HG03025 (cell line): ENCODE measurements at regions not wholly inside any gene's neighbourhood (a gene's known extent, or its start where the extent isn't known, plus 50 kb on each side); places are given as distances from the start of the nearest gene placed in this dataset.
"Not testable (repeated sequence)": the region's sequence is repeated elsewhere in the genome, so short reads cannot be mapped to it uniquely, and the experiment has no call there.

ENCODE experiments used
- ATAC-seq: cut with Tn5 transposase; IDR thresholded peaks from one replicate; pipeline ENCODE4 v1.9.1; 2021; ENCODE audit warnings: mild to moderate bottlenecking, moderate library complexity; ENCODE audit not compliant: unreplicated experiment, low FRiP score

DNA sequence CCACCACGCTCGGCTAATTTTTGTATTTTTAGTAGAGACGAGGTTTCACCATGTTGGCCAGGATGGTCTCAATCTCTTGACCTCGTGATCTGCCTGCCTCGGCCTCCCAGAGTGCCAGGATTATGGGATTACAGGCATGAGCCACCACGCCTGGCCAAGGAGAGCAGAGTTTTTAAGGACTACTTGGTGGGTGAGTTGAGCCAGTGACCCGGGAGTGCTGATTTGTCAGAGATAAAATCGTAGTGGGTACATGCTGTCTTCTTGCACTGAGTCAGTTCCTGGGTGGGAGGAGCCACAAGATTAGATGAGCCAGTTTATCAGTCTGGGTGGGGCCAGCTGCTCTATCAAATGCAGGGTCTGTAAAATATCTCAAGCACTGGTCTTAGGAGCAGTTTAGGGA is 361.7 kb downstream of the TYW1 start:
- not testable (repeated sequence) for ATAC-seq

- not testable (repeated sequence) for ATAC-seq
Observed at GRCh38 chr7:67358738-67359137, 362.1 kb downstream of the TYW1 start.

- ATAC-seq, result no peak
Observed at GRCh38 chr7:67359900-67360299, 363.3 kb downstream of the TYW1 start.

DNA sequence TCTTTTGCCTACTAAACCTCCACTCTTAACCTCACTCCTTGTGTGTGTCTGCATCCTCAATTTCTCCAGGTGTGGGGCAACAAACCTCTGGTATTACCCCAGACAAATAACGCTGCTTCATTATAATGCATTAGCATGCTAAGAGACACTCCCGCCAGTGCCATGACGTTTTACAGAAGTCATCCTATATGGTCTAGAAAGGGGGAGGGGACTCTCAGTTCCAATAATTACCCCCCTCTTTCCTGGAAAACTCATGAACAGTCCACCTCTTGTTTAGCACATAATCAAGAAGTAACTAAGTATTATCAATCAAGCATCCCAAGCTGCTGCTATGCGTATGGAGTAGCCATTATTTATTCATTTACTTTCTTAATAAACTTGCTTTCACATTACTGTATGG is 364.5 kb downstream of the TYW1 start:
- ATAC-seq, result no peak

GRCh38 chr7:67364441-67365017 is 367.9 kb downstream of the TYW1 start:
- ATAC-seq, result no peak

- peak; percentile 90 for ATAC-seq
Observed at GRCh38 chr7:67371429-67372305, 375.0 kb downstream of the TYW1 start.

DNA sequence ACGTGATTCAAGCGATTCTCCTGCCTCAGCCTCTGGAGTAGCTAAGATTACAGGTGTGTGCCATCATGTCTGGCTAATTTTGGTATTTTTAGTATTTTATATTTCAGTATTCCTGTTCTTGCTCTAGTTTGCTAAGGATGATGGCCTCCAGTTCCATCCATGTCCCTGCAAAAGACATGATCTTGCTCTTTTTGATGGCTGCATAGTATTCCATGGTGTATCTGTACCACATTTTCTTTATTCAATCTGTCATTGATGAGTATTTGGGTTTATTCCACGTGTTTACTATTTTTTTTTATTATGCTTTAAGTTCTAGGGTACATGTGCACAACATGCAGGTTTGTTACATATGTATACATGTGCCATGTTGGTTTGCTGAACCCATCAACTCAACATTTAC is 376.8 kb downstream of the TYW1 start:
- not testable (repeated sequence) for ATAC-seq

- ATAC-seq, result no peak
Observed at GRCh38 chr7:67375427-67375826, 378.8 kb downstream of the TYW1 start.

- ATAC-seq, result peak; percentile 82
Observed at GRCh38 chr7:67377939-67378862, 381.6 kb downstream of the TYW1 start.

DNA sequence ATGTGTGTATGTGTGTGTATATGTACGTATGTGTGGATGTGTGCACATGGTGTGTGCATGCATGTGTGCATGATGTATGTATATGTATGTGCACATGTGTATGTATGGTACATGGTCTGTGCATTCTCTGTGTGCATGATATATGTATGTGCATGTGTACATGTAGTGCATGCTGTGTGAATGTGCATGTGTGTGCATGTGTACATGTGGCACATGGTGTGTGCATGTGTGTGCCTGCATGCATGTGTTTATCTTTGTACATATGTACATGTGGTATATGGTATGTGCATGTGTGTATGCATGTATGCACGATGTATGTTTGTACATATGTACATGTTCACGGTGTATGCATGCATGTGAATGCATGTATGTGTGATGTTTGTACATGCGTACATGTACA is 383.7 kb downstream of the TYW1 start:
- ATAC-seq, result no peak

DNA sequence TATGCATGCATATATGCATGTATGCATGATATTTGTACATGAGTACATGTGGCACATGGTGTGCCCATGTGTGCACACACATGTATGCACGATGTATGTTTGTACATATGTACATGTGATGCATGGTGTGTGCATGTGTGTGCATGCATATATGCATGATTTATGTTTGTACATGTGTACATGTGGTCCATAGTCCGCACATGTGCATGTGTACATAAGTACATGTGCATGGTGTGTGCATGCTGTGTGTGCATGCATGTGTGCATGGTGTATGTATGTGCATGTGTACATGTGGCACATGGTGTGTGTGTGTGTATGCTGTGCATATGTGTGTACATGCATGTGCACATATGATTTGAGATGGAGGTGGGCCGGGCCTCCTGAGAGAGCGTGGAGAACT is 384.2 kb downstream of the TYW1 start:
- ATAC-seq, result no peak

DNA sequence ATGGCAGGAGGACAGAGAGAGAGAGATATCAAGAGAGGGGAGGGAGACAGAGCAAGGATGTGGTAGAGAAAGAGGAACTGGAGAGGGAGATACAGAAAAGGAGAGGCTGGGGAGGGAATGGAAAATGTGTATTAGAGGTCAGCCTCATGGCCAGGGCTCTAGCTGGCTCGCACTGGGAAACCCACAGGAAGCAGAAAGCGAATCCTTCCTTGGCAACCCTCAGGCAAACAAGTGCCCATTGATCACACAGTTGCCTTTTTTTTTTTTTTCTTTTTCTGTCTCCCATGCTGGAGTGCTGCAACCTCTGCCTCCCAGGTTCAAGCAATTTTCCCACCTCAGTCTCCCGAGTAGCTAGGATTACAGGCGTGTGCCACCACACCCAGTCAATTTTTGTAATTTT is 391.2 kb downstream of the TYW1 start:
- no peak for ATAC-seq

DNA sequence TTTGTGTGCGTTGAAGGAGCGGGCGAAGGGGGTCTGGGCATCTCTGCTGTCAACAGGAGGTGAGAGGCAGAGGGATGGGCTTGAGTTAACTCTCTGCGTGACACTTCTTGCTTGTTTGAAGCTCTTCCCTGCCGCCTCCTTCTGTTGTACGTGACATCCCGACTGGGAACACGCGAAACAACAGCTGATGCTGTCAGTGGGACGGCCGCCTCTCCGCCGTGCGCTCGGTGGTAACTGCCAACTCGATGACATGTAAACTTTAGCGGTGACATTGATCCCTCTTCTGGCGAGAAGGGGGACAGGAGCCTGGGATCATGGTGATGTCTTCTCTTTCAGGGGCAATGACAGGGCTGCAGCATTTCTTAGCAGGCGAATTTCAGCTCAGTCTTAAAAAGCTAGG is 394.5 kb downstream of the TYW1 start:
- ATAC-seq, result no peak

DNA sequence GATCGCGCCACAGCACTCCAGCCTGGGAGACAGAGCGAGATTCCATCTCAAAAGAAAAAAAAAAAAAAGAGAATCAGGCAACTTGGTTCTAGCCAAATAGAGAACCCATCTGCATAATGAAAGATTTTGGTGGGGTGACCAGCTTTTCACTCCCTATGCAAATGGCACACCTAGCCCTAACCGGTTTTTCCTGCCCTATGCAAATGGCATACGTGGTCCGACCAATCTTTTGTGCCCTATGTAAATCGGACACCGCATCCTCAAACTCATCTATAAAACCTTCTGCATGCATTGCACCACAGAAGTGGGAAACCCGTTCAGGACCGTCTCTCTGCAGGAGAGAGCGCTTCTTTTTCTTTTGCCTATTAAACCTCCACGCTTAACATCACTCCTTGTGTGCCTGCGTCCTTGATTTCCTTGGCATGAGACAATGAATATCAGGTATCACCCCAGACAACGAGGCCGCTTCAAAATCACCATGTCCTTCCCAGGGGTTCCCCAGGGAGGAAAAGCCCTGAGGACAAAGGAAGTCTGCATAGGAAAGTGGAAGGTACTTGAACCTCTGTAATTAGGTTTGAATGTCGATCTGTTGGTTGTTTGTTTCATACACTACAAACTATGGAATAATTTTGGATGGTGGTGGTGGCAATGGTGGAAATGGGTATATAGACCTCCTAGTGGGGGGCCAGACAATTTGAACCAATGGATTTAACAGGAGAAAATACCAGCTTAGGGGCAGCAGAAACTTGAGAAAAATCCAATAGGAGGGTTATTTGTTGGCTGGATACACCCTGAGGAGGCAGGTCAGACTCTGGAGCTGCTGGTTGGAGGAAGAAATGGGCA is 396.2 kb downstream of the TYW1 start:
- ATAC-seq, result no peak

DNA sequence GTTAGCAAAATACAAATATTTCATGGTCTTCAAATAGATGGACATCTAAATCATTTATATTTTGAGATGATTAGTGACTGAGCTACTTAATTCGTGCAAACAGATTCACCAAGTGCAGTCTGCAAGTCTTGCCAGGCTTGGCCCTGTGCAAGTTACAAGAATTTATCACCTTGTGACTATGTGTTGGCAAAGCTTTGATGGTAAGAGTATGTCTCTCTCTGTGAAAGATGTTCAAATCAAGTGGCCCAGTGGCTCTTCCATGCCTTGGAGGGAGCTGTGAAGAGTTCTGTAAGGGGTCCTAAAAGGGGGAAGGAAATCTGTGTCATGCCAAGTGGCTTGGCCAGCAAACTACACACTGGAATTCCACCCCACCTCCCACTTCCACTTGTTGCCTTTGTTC is 397.3 kb downstream of the TYW1 start:
- ATAC-seq, result no peak

DNA sequence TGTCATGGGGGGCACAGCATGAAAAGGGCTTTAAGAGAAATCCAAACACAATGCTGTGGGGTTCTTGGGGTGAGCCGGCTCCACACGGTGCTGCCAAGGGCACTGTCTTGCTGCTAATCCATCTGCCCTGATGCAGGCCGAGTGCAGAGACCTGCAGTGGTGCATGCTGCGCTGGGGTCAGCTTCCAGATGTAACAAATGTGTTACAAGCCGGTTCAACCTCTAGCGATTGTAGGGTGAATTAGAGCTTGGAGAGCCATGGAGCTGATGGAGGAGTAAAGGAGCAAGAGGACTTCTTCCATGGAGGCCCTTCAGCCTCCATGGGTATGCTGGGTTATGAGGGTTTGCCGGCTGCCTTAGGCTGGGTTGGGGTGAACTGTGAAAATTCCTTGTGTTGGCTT is 402.3 kb downstream of the TYW1 start:
- ATAC-seq, result no peak

DNA sequence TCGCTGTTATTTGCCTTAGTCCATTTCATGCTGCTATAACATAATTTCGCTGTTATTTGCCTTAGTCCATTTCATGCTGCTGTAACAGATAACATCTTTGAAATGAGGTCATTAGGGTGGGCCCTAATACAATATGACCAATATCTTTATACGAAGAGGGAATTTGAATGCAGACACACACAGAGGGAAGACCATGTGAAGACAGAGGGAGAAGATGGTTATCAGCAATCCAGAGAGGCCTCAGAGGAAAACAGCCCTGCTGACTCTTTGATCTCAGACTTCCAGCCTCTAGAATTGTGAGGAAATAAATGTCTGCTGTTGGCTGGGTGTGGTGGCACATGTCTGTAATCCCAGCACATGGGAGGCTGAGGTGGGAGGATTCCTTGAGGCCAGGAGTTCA is 404.9 kb downstream of the TYW1 start:
- no peak for ATAC-seq

DNA sequence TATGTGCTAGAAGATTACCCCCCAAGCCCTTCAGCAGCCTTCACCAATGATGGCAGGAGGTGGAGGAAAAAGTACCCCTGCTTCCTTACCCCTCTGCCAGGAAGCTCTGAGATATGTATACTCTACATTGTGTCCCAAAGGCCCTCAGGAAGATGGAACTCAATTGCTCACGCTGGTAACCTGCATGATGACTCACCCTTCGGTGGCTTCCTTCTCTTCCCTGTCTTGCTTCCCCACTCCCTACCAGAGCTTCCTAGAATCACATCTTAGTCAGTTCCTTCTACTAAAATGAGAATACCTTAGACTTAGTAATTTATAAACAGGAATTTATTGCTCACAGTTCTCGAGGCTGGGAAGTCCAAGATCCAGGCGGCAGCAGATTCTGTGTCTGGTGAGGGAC is 405.6 kb downstream of the TYW1 start:
- ATAC-seq, result no peak

- ATAC-seq, result no peak
Observed at GRCh38 chr7:67406976-67407375, 410.3 kb downstream of the TYW1 start.

DNA sequence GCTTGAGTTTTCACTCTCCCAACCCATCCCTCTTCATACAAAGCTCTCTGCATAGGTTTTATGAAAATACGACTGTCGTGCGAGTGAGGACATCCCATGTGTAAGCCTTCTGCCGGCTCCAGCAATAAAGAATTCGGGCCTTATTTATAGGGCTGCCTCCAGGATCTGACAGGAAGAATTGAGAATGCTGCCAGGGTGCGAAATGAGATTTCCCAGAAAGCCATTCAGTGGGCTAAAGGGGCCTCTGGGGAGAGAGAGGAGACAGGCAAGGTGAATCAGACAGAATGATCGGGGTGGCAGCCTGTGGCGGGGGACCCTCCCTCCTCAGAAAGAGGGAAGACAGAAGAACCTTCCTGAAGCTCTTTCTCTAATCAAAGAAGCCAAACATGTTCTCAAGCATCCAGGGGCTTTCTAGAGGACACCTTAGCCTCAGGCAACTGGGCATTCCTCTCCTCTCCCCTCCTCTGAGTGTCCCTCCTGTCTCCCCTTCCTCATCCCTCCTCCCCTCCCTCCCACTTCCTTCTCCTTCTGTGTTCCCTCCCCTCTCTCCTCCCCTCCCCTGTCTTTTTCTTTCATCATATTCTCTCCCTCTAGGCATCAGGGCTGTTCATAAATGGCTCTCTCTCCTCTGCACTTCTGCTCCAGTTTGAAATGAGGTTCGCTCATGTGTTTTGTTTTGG is 410.9 kb downstream of the TYW1 start:
- no peak for ATAC-seq
